Keratinocyte (primary cell): ENCODE measurements at regions not wholly inside any gene's neighbourhood (a gene's known extent, or its start where the extent isn't known, plus 50 kb on each side); places are given as distances from the start of the nearest gene placed in this dataset.

Experiments used
- CTCF ChIP-seq, 3 experiments: IDR thresholded peaks in 1 of 3; conservative IDR thresholded peaks in 1 of 3; optimal IDR thresholded peaks in 1 of 3; 2 replicates in 2 of 3; 3 replicates in 1 of 3; pipeline versions ENCODE3 to v1.5.1; 2011; ENCODE audit warnings: low read length in 3 of 3, mild to moderate bottlenecking in 3 of 3, moderate library complexity in 2 of 3, control low read depth in 1 of 3, inconsistent platforms in 1 of 3; ENCODE audit not compliant: insufficient read depth in 2 of 3; ENCODE audit errors: extremely low read depth in 1 of 3
- EZH2 ChIP-seq: IDR thresholded peaks from one replicate; pipeline ENCODE4 v1.6.1; 2012; ENCODE audit warnings: inconsistent platforms, mild to moderate bottlenecking, low read length, moderate library complexity

- TF ChIP-seq CTCF (optimal IDR thresholded peaks at IDR 0.05 in 1 of 3, IDR thresholded peaks at IDR 0.05 in 1 of 3, conservative IDR thresholded peaks at IDR 0.05 in 1 of 3; ENCODE audit: extremely low read depth in 1 of 3, insufficient read depth in 2 of 3, low read length in 3 of 3) (no peak), EZH2 (no peak)
These were observed 225.9 kb upstream of the PMFBP1 start for GRCh38 chr16:72397876-72398275.
